Adrenal gland (tissue), 9 donors: ENCODE measurements at regions not wholly inside any gene's neighbourhood (a gene's known extent, or its start where the extent isn't known, plus 50 kb on each side); places are given as distances from the start of the nearest gene placed in this dataset.

Experiments used
- DNase-seq, 7 donors: peaks; one replicate each; pipeline ENCODE4 v3.0.0-alpha.2; 2019 to 2020
- H3K27ac ChIP-seq, 5 donors: fragments of 200-600 bp; sonication (generic) in 4 of 5; 1 replicate in 3 of 5; 2 replicates in 2 of 5; pipeline versions ENCODE4 v1.5.1 to v1.8.0; 2016 to 2020; ENCODE audit warnings: mild to moderate bottlenecking in 1 of 5
- H3K27me3 ChIP-seq: fragments of 200-600 bp; 2 replicates; pipeline ENCODE4 v1.8.0; 2021
- H3K36me3 ChIP-seq, 2 donors: fragments of 200-600 bp; replicated peaks in 1 of 2; 1 replicate in 1 of 2; 2 replicates in 1 of 2; pipeline versions ENCODE4 v1.5.1 to v1.8.0; 2018 to 2022
- H3K4me1 ChIP-seq, 2 donors: fragments of 200-600 bp; replicated peaks in 1 of 2; 1 replicate in 1 of 2; 2 replicates in 1 of 2; pipeline versions ENCODE4 v1.5.1 to v1.8.0; 2018 to 2021
- H3K4me3 ChIP-seq, 4 donors: fragments of 200-600 bp; sonication (generic) in 3 of 4; one replicate each; pipeline ENCODE4 v1.5.1; 2016 to 2018
- H3K9me3 ChIP-seq, 3 donors: fragments of 200-600 bp; sonication (generic) in 1 of 3; replicated peaks in 1 of 3; 1 replicate in 2 of 3; 2 replicates in 1 of 3; pipeline versions ENCODE4 v1.5.1 to v1.8.0; 2016 to 2021
- CTCF ChIP-seq, 6 experiments: fragments of 450-650 bp in 4 of 6; fragments of 200-600 bp in 2 of 6; sonication (generic) in 1 of 6; IDR thresholded peaks; 1 replicate in 5 of 6; 2 replicates in 1 of 6; pipeline versions ENCODE4 v1.5.1 to v1.8.0; 2016 to 2021; ENCODE audit warnings: antibody characterized with exemption in 6 of 6, mild to moderate bottlenecking in 2 of 6, moderate library complexity in 1 of 6
- POLR2A ChIP-seq, 2 donors: fragments of 450-650 bp; IDR thresholded peaks; one replicate each; pipeline ENCODE4 v1.6.1; 2017; ENCODE audit warnings: antibody characterized with exemption in 2 of 2, mild to moderate bottlenecking in 2 of 2, moderate library complexity in 1 of 2
- WGBS, 4 donors: extraction: QIAGEN DNeasy Blood & Tissue Kit in 2 of 4; methylation state at CpG; one replicate each; pipeline versions ENCODE4 v1.1.5 to v1.1.7; 2013 to 2017; 5-methylcytosine and 5-hydroxymethylcytosine counted together
- intact Hi-C, 2 donors: fragments of 100-400 bp; cut with DNase I; formaldehyde crosslinking; loops; one replicate each; pipeline versions ENCODE4 v1.14.1 to v1.15.0; 2022 to 2023
- donor health status: healthy with polysubstance abuse.
- donor health status: Bipolar disorder and iron deficiency.
- donor health status: DM: yes; HTN: yes; CAD: no.
- donor health status: DM: no; HTN: no; CAD: no.
- donor health status: DM: no; HTN: no; CAD: no.

- Histone ChIP-seq H3K27me3 (no peaks in the 10 kb centered on the region), H3K27ac (no peak overlapping the region), H3K9me3 (no peaks in the 10 kb centered on the region), H3K4me3 (no peak overlapping the region), H3K4me1 (no peaks in the 10 kb centered on the region), H3K36me3 (no peaks in the 10 kb centered on the region)
- intact Hi-C loops, result no loop called here
- TF ChIP-seq POLR2A (IDR thresholded peaks at IDR 0.05), result no peak
- TF ChIP-seq CTCF (IDR thresholded peaks at IDR 0.05), result no peak
- DNase-seq, result no peak
- WGBS, 4 donors, result 85 to 90% (median 88%) methylated on average over 4 to 9 of the region's 9 CpGs
Measured at GRCh38 chr11:70743941-70744351, 345.6 kb downstream of the CTTN start.

- H3K4me1 ChIP-seq, result no peaks in the 10 kb centered on the region
- TF ChIP-seq POLR2A (IDR thresholded peaks at IDR 0.05), result no peak
- no peak for TF ChIP-seq CTCF (IDR thresholded peaks at IDR 0.05)
- no peak overlapping the region for H3K27ac ChIP-seq
- no peak for DNase-seq
- no peak overlapping the region for H3K4me3 ChIP-seq
- intact Hi-C loops, result no loop called here
- 91 to 92% (median 92%) methylated on average over 9 to 17 of the region's 17 CpGs for WGBS, 4 donors
- no peaks in the 10 kb centered on the region for H3K9me3 ChIP-seq
- H3K36me3 ChIP-seq, result no peaks in the 10 kb centered on the region
- no peaks in the 10 kb centered on the region for H3K27me3 ChIP-seq
Measured at GRCh38 chr11:70744396-70745185, 346.3 kb downstream of the CTTN start.

- H3K27me3 ChIP-seq, result no peaks in the 10 kb centered on the region
- TF ChIP-seq CTCF (IDR thresholded peaks at IDR 0.05) (no peak), POLR2A (IDR thresholded peaks at IDR 0.05) (no peak)
- H3K27ac ChIP-seq, result no peak overlapping the region
- intact Hi-C loops, result no loop called here
- H3K36me3 ChIP-seq, result no peaks in the 10 kb centered on the region
- H3K9me3 ChIP-seq, result peaks cover 0 to 5% (median 0%) of the 10 kb centered on the region in 3 donors
- DNase-seq, result no peak
- H3K4me3 ChIP-seq, result no peak overlapping the region
- H3K4me1 ChIP-seq, result no peaks in the 10 kb centered on the region
- 88 to 94% (median 92%) methylated on average over 8 to 11 of the region's 11 CpGs for WGBS, 4 donors
Measured at GRCh38 chr11:70745451-70745850, 347.1 kb downstream of the CTTN start.

- Histone ChIP-seq H3K27ac (no peak overlapping the region), H3K9me3 (peaks cover 0 to 10% (median 3%) of the 10 kb centered on the region in 3 donors), H3K27me3 (no peaks in the 10 kb centered on the region), H3K36me3 (no peaks in the 10 kb centered on the region), H3K4me3 (no peak overlapping the region), H3K4me1 (no peaks in the 10 kb centered on the region)
- no peak for TF ChIP-seq POLR2A (IDR thresholded peaks at IDR 0.05)
- TF ChIP-seq CTCF (IDR thresholded peaks at IDR 0.05), result no peak
- 70 to 87% (median 82%) methylated on average over 3 to 8 of the region's 8 CpGs for WGBS, 4 donors
- DNase-seq, result no peak
- intact Hi-C loops, result no loop called here
Measured at GRCh38 chr11:70745941-70746340, 347.6 kb downstream of the CTTN start.
